NCI-H345 treated with DMSO at 0.1 percent for 48 hours (cell line): ENCODE measurements at regions not wholly inside any gene's neighbourhood (a gene's known extent, or its start where the extent isn't known, plus 50 kb on each side); places are given as distances from the start of the nearest gene placed in this dataset.
"Not testable (repeated sequence)": the region's sequence is repeated elsewhere in the genome, so short reads cannot be mapped to it uniquely, and the experiment has no call there.

Source experiments
- DNase-seq: peaks from one replicate; lab custom pipeline; 2025; ENCODE audit not compliant: unreplicated experiment; lab: John Stamatoyannopoulos, UW

DNA sequence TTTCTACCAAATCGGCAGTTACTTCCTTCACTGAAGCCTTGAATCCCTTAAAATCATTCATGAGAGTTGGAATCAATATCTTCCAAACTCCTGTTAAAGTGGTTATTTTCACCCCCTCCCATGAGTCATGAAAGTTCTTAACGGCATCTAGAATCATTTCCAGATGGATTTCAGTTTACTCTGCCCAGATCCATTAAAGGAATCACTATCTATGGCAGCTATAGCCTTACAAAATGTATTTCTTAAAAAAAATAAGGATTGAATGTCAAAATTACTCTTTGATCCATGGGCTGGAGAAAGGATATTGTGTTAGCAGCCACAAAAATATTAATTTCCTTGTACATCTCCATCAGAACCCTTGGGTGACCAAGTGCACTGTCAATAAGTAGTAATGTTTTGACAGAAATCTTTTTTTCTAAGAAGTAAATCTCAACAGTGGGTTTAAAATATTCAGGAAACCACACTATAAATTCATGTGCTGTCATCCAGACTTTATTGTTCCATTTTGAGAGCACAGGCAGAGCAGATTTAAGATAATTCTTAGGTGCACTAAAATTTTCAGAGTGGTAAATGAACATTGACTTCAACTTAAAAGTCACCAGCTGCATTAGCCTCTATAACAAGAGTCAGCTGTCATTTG is 767.7 kb downstream of the DTWD2 start:
- DNase-seq: no peak

GRCh38 chr5:118211606-118212005 is 776.7 kb downstream of the DTWD2 start:
- no peak for DNase-seq

- no peak for DNase-seq
Observed at GRCh38 chr5:118208031-118208453, 780.3 kb downstream of the DTWD2 start.

GRCh38 chr5:118199801-118200200 is 788.5 kb downstream of the DTWD2 start:
- no peak for DNase-seq

- no peak for DNase-seq
Observed at GRCh38 chr5:118196229-118196628, 792.1 kb downstream of the DTWD2 start.

- no peak for DNase-seq
Observed at GRCh38 chr5:118195211-118195610, 793.1 kb downstream of the DTWD2 start.

- no peak for DNase-seq
Observed at GRCh38 chr5:118193194-118193905, 795.0 kb downstream of the DTWD2 start.

GRCh38 chr5:118185018-118185417 is 803.3 kb downstream of the DTWD2 start:
- DNase-seq: no peak

DNA sequence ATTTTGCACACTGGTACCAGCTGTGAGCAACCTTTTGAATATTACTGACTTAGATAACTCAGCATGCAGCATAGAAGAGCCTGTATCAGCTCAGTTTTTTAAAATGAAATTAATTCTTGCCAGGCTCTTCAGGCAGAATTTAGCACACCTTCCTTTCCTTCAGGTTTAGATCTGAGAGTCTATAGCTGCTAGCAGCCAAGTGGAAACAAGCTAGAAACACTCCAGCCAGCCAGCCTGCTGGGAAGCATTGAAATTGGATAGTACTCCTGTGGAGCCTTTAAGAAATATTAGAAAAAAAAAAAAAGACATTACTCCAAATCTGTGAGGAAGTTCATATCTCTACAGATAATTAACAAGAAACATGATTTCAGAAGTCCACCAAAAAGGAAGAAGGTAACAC is 812.2 kb downstream of the DTWD2 start:
- no peak for DNase-seq

- no peak for DNase-seq
Observed at GRCh38 chr5:118174671-118175070, 813.7 kb downstream of the DTWD2 start.

DNA sequence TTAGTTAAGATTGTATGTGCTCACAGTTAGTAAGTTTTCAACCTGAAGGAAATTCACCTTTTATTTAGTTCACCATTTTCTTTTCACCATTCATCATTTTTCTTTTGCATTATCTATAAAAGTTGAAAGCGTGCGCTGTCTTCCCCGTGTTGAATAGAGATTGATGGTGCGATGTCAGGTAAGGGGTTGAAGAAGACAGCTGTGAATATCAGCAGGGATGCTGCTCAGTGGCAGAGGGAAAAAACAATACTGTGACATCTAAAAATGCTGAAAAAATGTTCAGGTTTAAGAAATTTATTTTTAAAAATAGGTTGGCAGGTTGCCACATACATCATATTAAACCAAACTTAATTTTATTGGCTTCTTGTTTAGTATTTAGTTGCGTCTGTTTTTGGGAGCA is 815.0 kb downstream of the DTWD2 start:
- no peak for DNase-seq

- no peak for DNase-seq
Observed at GRCh38 chr5:118165619-118166018, 822.7 kb downstream of the DTWD2 start.

DNA sequence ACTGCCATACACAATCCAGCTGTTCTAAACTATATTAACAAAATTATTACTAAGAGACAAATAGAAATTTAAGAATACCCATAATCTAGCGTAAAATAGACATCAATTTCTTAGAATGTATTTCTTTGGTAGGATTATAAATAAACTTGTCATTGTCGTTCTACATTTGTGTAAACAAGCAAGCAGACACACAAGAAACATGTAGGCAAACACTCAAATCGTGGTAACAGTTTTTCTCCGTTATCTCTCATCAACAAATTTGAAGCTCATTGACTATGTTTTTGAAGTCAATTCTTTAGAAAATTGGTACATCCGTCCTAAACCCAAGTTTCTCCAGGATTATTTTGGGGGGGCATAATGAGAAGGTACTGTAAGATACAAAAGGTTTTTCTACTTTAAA is 832.2 kb downstream of the DTWD2 start:
- DNase-seq: no peak

DNA sequence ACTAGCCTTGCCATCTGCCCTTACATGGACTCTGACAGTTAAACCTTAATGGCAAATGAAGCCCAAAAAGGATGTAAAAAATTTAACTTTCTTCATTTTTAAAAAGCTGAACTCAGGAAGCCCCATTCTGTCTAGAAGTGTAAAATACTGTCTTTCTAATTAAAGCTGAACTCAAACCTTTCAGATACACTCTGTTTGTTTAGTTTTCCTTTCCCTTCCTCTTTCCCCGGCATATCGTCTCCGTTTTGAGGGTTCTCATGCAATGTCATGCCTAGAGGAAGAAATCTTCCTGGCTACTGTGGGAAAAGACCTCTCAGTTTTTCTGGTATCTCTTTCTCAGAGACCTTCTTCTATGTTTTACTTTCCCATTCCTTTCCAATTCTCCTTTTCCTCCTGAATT is 841.5 kb downstream of the DTWD2 start:
- DNase-seq: no peak

GRCh38 chr5:118144540-118144939 is 843.8 kb downstream of the DTWD2 start:
- DNase-seq: no peak

DNA sequence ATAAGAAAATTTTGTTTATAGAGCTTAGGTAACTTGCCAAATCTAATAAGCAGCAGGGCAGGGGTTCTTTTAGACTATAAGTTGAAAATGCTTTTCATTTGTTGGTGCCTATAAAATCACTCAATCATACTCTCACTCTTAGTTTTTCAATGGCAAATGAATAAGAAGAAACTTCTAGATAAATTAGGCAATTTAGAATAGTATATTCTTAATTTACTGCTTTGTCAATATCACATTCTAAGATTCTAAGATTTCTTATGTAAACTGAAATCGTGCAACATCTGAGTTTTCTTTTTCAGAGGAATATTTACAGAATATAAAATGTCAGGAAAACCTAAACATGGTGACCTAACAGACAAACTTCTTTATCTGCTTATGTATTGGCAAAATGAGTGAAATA is 849.0 kb downstream of the DTWD2 start:
- no peak for DNase-seq

DNA sequence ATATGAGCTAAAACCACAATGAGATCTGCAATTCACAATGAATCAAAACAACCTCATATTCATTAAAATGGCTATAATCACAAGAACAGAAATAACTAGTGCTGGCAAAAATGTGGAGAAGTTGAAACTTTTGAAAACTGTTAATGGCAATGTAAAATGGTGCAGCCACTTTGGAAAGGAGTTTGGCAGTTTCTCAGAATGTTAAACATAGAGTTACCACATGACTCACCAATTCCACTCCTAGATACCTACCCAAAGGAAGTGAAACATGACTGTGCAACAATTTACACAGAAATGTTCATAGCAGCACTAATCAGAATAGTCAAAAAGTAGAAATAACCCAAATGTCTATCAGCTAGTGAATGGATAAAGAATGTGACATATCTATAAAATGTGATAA is 862.2 kb downstream of the DTWD2 start:
- no peak for DNase-seq

- DNase-seq: no peak
Observed at GRCh38 chr5:118125687-118126086, 862.7 kb downstream of the DTWD2 start.

DNA sequence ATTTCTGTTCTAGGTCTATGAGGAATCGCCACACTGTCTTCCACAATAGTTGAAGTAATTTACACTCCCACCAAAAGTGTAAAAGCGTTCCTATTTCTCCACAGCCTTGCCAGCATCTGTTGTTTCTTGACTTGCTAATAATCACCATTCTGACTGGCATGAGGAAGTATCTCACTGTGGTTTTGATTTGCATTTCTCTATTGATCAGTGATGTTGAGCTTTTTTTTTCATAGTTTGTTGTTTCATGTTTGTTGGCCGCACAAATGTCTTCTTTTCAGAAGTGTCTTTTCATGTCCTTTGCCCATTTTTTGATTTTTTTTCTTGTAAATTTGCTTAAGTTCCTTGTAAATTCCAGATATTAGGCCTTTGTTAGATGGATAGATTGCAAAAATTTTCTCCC is 867.1 kb downstream of the DTWD2 start:
- no peak for DNase-seq

GRCh38 chr5:118115791-118116190 is 872.6 kb downstream of the DTWD2 start:
- no peak for DNase-seq

GRCh38 chr5:118111956-118112355 is 876.4 kb downstream of the DTWD2 start:
- no peak for DNase-seq

GRCh38 chr5:118107246-118107645 is 881.1 kb downstream of the DTWD2 start:
- DNase-seq: not testable (repeated sequence)

DNA sequence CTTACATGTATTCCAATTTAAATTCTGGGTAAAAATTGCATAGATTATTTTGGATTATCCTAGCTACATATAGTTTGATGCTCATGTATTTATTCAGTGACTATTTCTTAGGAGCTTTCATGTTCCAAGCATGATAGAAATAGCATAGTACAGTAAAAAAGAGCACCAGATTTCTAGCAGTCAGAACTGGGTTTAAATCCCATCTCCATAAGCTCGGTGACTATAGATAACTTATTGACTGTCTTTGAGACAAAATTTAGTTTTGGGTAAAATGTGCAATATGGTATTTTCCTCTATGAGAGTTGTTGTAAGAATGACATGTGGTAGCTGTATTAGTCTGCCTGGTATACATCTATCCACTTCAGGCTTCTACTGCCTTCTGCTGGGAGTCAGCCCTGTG is 889.6 kb downstream of the DTWD2 start:
- no peak for DNase-seq
